Muscle layer of duodenum (tissue), 2 donors: ENCODE measurements at regions not wholly inside any gene's neighbourhood (a gene's known extent, or its start where the extent isn't known, plus 50 kb on each side); places are given as distances from the start of the nearest gene placed in this dataset.
"Not testable (repeated sequence)": the region's sequence is repeated elsewhere in the genome, so short reads cannot be mapped to it uniquely, and the experiment has no call there.

ENCODE experiments used
- H3K27ac ChIP-seq: one replicate; pipeline ENCODE4 v1.7.0; 2013; ENCODE audit warnings: mild to moderate bottlenecking, low read length
- H3K27me3 ChIP-seq: one replicate; pipeline ENCODE4 v1.7.0; 2013; ENCODE audit warnings: low read depth, mild to moderate bottlenecking, control low read depth, low read length
- H3K36me3 ChIP-seq, 2 donors: one replicate each; pipeline ENCODE4 v1.7.0; 2013; ENCODE audit warnings: low read length in 2 of 2, control low read depth in 1 of 2, mild to moderate bottlenecking in 1 of 2; ENCODE audit not compliant: insufficient read depth in 2 of 2, control insufficient read depth in 1 of 2
- H3K4me1 ChIP-seq, 2 donors: one replicate each; pipeline ENCODE4 v1.7.0; 2013; ENCODE audit warnings: low read length in 2 of 2, mild to moderate bottlenecking in 2 of 2, control low read depth in 1 of 2, moderate library complexity in 1 of 2; ENCODE audit not compliant: insufficient read depth in 2 of 2, control insufficient read depth in 1 of 2
- H3K4me3 ChIP-seq, 2 donors: one replicate each; pipeline ENCODE4 v1.7.0; 2013; ENCODE audit warnings: low read length in 2 of 2, low read depth in 1 of 2, mild to moderate bottlenecking in 1 of 2
- H3K9me3 ChIP-seq, 2 donors: one replicate each; pipeline ENCODE4 v1.7.0; 2013; ENCODE audit warnings: low read length in 2 of 2, control low read depth in 1 of 2, mild to moderate bottlenecking in 1 of 2; ENCODE audit not compliant: control insufficient read depth in 1 of 2
- donor health status: healthy.

DNA sequence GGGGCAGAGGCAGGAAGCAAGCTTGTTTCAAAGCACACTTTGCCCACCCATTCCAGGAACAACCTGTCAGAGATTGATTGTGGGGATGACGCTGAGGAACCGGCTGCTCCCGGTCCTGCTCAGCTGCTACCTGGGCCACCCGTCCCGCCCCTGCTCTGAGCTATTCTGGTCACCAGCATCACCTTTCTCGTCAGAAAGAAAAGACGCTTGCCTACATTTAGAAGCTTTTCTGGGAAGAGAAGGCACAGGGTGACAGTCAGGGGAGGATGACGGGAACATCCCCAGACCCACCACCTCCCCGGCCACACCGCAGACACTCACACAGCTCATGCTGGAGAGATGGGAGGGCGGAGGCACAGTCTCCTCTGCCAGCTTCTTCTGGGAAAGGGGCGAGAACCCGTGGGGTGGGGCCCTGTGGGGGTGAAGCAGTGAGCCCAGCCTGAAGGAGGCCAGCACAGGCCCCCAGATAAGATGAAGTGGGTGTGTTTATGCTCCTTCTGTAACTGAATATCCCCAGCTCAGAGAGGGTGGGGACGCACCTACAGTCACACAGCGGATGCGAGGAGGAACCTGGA lies 81.8 kb downstream of the CPZ start:
- Histone ChIP-seq H3K27ac (no peak overlapping the region), H3K4me3 (no peak overlapping the region), H3K9me3 (peaks cover 0 to 2% of the 10 kb centered on the region in 2 donors), H3K4me1 (no peaks in the 10 kb centered on the region), H3K27me3 (no peaks in the 10 kb centered on the region), H3K36me3 (no peaks in the 10 kb centered on the region)

DNA sequence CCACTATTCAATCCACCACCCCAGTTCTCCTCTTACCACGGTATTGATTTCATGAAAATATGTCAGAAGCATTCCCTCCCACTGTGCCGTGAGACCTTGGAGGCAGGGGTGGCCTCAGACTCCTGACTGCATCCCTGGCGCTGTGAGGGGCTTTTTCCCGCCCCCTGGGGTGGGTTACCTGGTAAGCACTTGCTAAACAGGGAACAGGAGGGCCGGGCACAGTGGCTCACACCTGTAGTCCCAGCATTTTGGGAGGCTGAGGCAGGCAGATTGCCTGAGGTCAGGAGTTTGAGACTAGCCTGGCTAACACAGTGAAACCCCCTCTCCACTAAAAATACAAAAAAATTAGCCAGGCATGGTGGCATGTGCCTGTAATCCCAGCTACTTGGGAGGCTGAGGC lies 80.5 kb downstream of the CPZ start:
- not testable (repeated sequence) for H3K27me3 ChIP-seq, H3K36me3 ChIP-seq, H3K27ac ChIP-seq, H3K4me1 ChIP-seq, H3K9me3 ChIP-seq, H3K4me3 ChIP-seq

DNA sequence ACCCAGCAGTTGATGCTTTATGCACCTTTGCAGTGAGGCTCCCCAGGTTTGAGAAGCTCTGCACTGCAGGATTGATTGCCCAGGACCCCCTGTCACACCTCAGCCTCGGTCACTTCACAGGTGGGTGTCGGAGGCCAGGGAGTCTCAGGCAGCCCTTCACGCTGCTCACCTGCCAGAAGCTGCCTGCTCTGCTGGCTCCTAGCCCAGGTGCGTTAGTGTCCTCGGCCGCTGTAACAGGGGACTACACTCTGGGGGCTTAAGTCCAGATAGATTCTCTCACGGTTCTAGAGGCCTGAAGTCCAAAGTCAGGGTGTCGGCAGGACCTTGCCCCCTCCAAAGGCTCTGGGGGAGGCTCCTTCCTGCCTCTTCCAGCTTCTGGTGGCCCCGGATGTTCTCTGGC lies 79.9 kb downstream of the CPZ start:
- Histone ChIP-seq H3K27me3 (no peaks in the 10 kb centered on the region), H3K27ac (no peak overlapping the region), H3K36me3 (no peaks in the 10 kb centered on the region), H3K9me3 (peaks cover 0 to 5% of the 10 kb centered on the region in 2 donors), H3K4me1 (no peaks in the 10 kb centered on the region), H3K4me3 (no peak overlapping the region)

DNA sequence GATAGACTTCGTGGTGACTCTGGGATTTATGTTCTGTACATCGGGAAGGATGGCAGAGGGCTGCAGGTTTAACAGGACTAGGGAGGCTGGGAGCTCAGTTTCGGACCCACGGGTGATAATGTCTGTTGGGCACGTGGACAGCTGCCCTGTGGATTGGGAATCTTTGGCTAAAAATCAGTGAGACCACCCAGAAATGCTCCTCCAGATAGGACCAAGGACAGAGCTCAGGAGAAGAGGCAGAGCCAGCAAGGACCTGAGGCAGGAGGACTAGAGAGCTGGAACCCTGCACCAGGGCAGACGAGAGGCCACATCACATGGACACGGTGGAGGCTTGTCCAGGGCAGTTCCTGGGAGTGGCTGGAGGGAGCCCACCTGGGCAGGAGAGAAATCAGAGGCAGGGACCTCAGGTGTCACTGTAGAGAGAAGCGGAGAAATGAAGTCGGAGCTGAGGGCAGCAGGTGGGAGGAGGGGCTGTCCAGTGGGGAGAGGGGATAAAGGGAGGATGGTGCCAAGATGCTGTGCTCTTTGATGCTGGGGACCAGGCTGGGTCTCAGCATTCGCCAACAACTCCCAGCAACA lies 79.2 kb downstream of the CPZ start:
- H3K27me3 ChIP-seq = no peaks in the 10 kb centered on the region
- H3K9me3 ChIP-seq = peaks cover 0 to 5% of the 10 kb centered on the region in 2 donors

More for the DNA sequence above, 79.2 kb downstream of the CPZ start:
- H3K36me3 ChIP-seq = no peaks in the 10 kb centered on the region
- H3K4me3 ChIP-seq = no peak overlapping the region
- no peak overlapping the region for H3K27ac ChIP-seq
- no peaks in the 10 kb centered on the region for H3K4me1 ChIP-seq
